ENCODE measurements at regions not wholly inside any gene's neighbourhood (a gene's known extent, or its start where the extent isn't known, plus 50 kb on each side); places are given as distances from the start of the nearest gene placed in this dataset.

DNA sequence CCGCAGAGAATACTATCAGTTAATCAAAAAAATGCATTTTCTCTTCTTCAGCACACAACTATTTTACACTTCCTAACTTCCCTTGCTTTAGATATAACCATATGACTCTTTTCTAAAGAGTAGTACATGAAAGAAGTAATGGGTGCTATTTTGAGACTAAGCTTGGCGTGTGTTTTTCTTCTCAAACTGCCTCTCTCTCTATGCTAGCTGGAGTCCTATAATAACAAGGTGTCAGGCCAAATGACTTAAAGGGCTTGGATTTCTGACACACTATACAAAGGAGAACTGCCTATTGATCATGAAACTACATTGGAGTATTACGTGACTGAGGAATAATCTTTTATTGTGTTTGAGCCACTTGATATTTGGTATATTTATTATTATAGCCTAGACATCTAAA, 1330.1 kb upstream of the SPRY2 start:
- BruUV-seq (replicated peaks): no TSS peak
- intact Hi-C loops (cut with micrococcal nuclease): no loop called here
- POLR2A ChIA-PET: no interaction called here

More for the DNA sequence above, 1330.1 kb upstream of the SPRY2 start:
- FAIRE-seq (no peak), DNase-seq (ENCODE audit: low read depth, low spot score) (no peak)
- H3K4me1 ChIP-seq (ENCODE audit: control insufficient read depth, extremely low read depth, insufficient read depth, low read length): no peaks in the 10 kb centered on the region
- no peaks in the 10 kb centered on the region for H3K79me2 ChIP-seq (ENCODE audit: control insufficient read depth, insufficient read depth, low read length)
- no peak overlapping the region for H2AFZ ChIP-seq (ENCODE audit: low read depth, low read length)
- no peak overlapping the region for H3K4me2 ChIP-seq (ENCODE audit: insufficient read depth, low read length)
- no peak overlapping the region for H3K9ac ChIP-seq (replicated peaks; ENCODE audit: extremely low read depth, insufficient read depth, low read length)
- H3K27me3 ChIP-seq (ENCODE audit: control insufficient read depth in 2 of 2, insufficient read depth in 2 of 2, low read length in 2 of 2): no peaks in the 10 kb centered on the region
- TF ChIP-seq, protein P1, sequence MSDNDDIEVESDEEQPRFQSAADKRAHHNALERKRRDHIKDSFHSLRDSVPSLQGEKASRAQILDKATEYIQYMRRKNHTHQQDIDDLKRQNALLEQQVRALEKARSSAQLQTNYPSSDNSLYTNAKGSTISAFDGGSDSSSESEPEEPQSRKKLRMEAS (IDR thresholded peaks at IDR 0.05; ENCODE audit: insufficient read depth, insufficient read length): no peak
- TF ChIP-seq POLR2AphosphoS5 (IDR thresholded peaks at IDR 0.05; ENCODE audit: insufficient read depth, low read depth, low read length) (no peak), POLR2A (IDR thresholded peaks at IDR 0.05; ENCODE audit: low read depth, low read length) (no peak), JUN (IDR thresholded peaks at IDR 0.05; ENCODE audit: borderline replicate concordance, insufficient read depth, insufficient read length, low read depth) (no peak), FOS (IDR thresholded peaks at IDR 0.05; ENCODE audit: borderline replicate concordance, insufficient read depth, low read length) (no peak), GATA2 (IDR thresholded peaks at IDR 0.05; ENCODE audit: insufficient read depth, insufficient read length, low read depth, low read length) (no peak), MYC (IDR thresholded peaks at IDR 0.05; ENCODE audit: low read depth, low read length) (no peak), EZH2 (IDR thresholded peaks at IDR 0.05; ENCODE audit: borderline replicate concordance, low read depth, low read length, severe bottlenecking) (no peak)
- TF ChIP-seq, protein P2, sequence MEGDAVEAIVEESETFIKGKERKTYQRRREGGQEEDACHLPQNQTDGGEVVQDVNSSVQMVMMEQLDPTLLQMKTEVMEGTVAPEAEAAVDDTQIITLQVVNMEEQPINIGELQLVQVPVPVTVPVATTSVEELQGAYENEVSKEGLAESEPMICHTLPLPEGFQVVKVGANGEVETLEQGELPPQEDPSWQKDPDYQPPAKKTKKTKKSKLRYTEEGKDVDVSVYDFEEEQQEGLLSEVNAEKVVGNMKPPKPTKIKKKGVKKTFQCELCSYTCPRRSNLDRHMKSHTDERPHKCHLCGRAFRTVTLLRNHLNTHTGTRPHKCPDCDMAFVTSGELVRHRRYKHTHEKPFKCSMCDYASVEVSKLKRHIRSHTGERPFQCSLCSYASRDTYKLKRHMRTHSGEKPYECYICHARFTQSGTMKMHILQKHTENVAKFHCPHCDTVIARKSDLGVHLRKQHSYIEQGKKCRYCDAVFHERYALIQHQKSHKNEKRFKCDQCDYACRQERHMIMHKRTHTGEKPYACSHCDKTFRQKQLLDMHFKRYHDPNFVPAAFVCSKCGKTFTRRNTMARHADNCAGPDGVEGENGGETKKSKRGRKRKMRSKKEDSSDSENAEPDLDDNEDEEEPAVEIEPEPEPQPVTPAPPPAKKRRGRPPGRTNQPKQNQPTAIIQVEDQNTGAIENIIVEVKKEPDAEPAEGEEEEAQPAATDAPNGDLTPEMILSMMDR (IDR thresholded peaks at IDR 0.05; ENCODE audit: extremely low read depth in 1 of 2, insufficient read depth in 1 of 2, low read depth in 1 of 2, low read length in 2 of 2): no peak
- CTCF ChIA-PET: no interaction called here
- no peaks in the 10 kb centered on the region for H3K36me3 ChIP-seq (ENCODE audit: control insufficient read depth in 2 of 2, extremely low read depth in 1 of 2, insufficient read depth in 2 of 2, low read length in 2 of 2)
- no peak overlapping the region for H3K4me3 ChIP-seq (replicated peaks in 1 of 3; ENCODE audit: insufficient read depth in 1 of 3, low read depth in 1 of 3, low read length in 3 of 3)
- H4K20me1 ChIP-seq (replicated peaks; ENCODE audit: control insufficient read depth, extremely low read depth, insufficient read depth, low read length): no peaks in the 10 kb centered on the region
- no peaks in the 10 kb centered on the region for H3K9me1 ChIP-seq (replicated peaks; ENCODE audit: control insufficient read depth, extremely low read depth, insufficient read depth, low read length)
- H3K9me3 ChIP-seq (replicated peaks; ENCODE audit: control insufficient read depth, insufficient read depth, low read length): no peaks in the 10 kb centered on the region
- no peak overlapping the region for H3K27ac ChIP-seq (ENCODE audit: insufficient read depth, low read depth, low read length)
- dilution Hi-C loops (cut with MboI; ENCODE audit: extremely low pct_ligation_motif_present, low sequenced_read_pairs): no loop called here

Measured in endothelial cell of umbilical vein (primary cell).